H54 (cell line): ENCODE measurements at regions not wholly inside any gene's neighbourhood (a gene's known extent, or its start where the extent isn't known, plus 50 kb on each side); places are given as distances from the start of the nearest gene placed in this dataset.
"Not testable (repeated sequence)": the region's sequence is repeated elsewhere in the genome, so short reads cannot be mapped to it uniquely, and the experiment has no call there.

Source experiments
- DNase-seq: peaks from one replicate; pipeline ENCODE4 v3.0.0; 2011; ENCODE audit warnings: low spot score, mixed read lengths; ENCODE audit not compliant: insufficient read length
- FAIRE-seq: peaks from 3 replicates; lab custom pipeline; 2011; peaks lifted over from hg19 to GRCh38; lab: Jason Lieb, UNC
- POLR2A ChIP-seq: IDR thresholded peaks from 2 replicates; pipeline ENCODE4 v1.6.1; 2011; ENCODE audit warnings: low read depth, mild to moderate bottlenecking, low read length

GRCh38 chr4:67365661-67366245 is 179.6 kb downstream of the CENPC start:
- TF ChIP-seq POLR2A = no peak
- no peak for DNase-seq
- FAIRE-seq = no peak

GRCh38 chr4:67355806-67356205 is 189.5 kb downstream of the CENPC start:
- DNase-seq (no peak), FAIRE-seq (no peak)
- no peak for TF ChIP-seq POLR2A

- DNase-seq (no peak), FAIRE-seq (no peak)
- TF ChIP-seq POLR2A = no peak
Measured at GRCh38 chr4:67346654-67347053, 198.6 kb downstream of the CENPC start.

- FAIRE-seq (no peak), DNase-seq (no peak)
- TF ChIP-seq POLR2A = no peak
Measured at GRCh38 chr4:67344594-67345380, 200.5 kb downstream of the CENPC start.

- no peak for DNase-seq
- TF ChIP-seq POLR2A = no peak
- FAIRE-seq = no peak
Measured at GRCh38 chr4:67343199-67343598, 202.1 kb downstream of the CENPC start.

GRCh38 chr4:67342291-67342690 is 203.0 kb downstream of the CENPC start:
- no peak for FAIRE-seq
- DNase-seq = no peak
- no peak for TF ChIP-seq POLR2A

GRCh38 chr4:67333664-67334063 is 211.6 kb downstream of the CENPC start:
- FAIRE-seq = no peak
- TF ChIP-seq POLR2A = no peak

GRCh38 chr4:67332627-67333026 is 212.7 kb downstream of the CENPC start:
- DNase-seq = no peak
- no peak for TF ChIP-seq POLR2A
- FAIRE-seq = no peak

More at GRCh38 chr4:67333664-67334063, 211.6 kb downstream of the CENPC start:
- DNase-seq = no peak

GRCh38 chr4:67328393-67328792 is 216.9 kb downstream of the CENPC start:
- no peak for DNase-seq
- FAIRE-seq = no peak
- no peak for TF ChIP-seq POLR2A

GRCh38 chr4:67328018-67328278 is 217.4 kb downstream of the CENPC start:
- DNase-seq = no peak
- no peak for FAIRE-seq
- no peak for TF ChIP-seq POLR2A

- no peak for TF ChIP-seq POLR2A
- FAIRE-seq (no peak), DNase-seq (peak; percentile 7)
Measured at GRCh38 chr4:67327245-67328017, 217.9 kb downstream of the CENPC start.

GRCh38 chr4:67325791-67326190 is 219.5 kb downstream of the CENPC start:
- no peak for DNase-seq
- TF ChIP-seq POLR2A = no peak
- no peak for FAIRE-seq

- FAIRE-seq = no peak
- TF ChIP-seq POLR2A = no peak
- no peak for DNase-seq
Measured at GRCh38 chr4:67320645-67321044, 224.7 kb downstream of the CENPC start.

- FAIRE-seq, DNase-seq: not testable (repeated sequence)
Measured at GRCh38 chr4:67319607-67320006, 225.7 kb downstream of the CENPC start.

- not testable (repeated sequence) for DNase-seq, FAIRE-seq
Measured at GRCh38 chr4:67300497-67301185, 244.7 kb downstream of the CENPC start.
